Choroid plexus epithelial cell (primary cell): ENCODE measurements at regions not wholly inside any gene's neighbourhood (a gene's known extent, or its start where the extent isn't known, plus 50 kb on each side); places are given as distances from the start of the nearest gene placed in this dataset.
A peak's percentile ranks its signal among the peaks of the same experiment; 100 is the strongest.

Experiments
- DNase-seq: peaks from one replicate; pipeline ENCODE4 v3.0.0-alpha.2; 2010; ENCODE audit warnings: low read depth
- H3K4me3 ChIP-seq: 2 replicates; pipeline ENCODE4 v1.5.1; 2011; ENCODE audit warnings: low read depth, mild to moderate bottlenecking, control low read depth, low read length, moderate library complexity
- CTCF ChIP-seq: conservative IDR thresholded peaks from 2 replicates; pipeline ENCODE4 v1.5.1; 2011; ENCODE audit warnings: low read depth, mild to moderate bottlenecking, control low read depth, inconsistent platforms, low read length, moderate library complexity

- no peak overlapping the region for H3K4me3 ChIP-seq
- no peak for TF ChIP-seq CTCF
- DNase-seq: no peak
These were observed 247.9 kb downstream of the MSX2 start for GRCh38 chr5:174972291-174972690.

GRCh38 chr5:174971210-174971609 lies 246.8 kb downstream of the MSX2 start:
- no peak for DNase-seq
- H3K4me3 ChIP-seq: no peak overlapping the region
- no peak for TF ChIP-seq CTCF

- no peak overlapping the region for H3K4me3 ChIP-seq
- DNase-seq: no peak
- TF ChIP-seq CTCF: no peak
These were observed 246.1 kb downstream of the MSX2 start for GRCh38 chr5:174970502-174970901.

GRCh38 chr5:174953871-174954270 lies 229.5 kb downstream of the MSX2 start:
- no peak overlapping the region for H3K4me3 ChIP-seq
- DNase-seq: no peak
- no peak for TF ChIP-seq CTCF

- TF ChIP-seq CTCF: peak; percentile 96
- peak; percentile 88 for DNase-seq
- H3K4me3 ChIP-seq: no peak overlapping the region
These were observed 226.9 kb downstream of the MSX2 start for GRCh38 chr5:174951151-174951780.

GRCh38 chr5:174947548-174947947 lies 223.2 kb downstream of the MSX2 start:
- no peak overlapping the region for H3K4me3 ChIP-seq
- no peak for DNase-seq
- no peak for TF ChIP-seq CTCF

GRCh38 chr5:174945853-174946252 lies 221.5 kb downstream of the MSX2 start:
- DNase-seq: no peak
- no peak overlapping the region for H3K4me3 ChIP-seq
- no peak for TF ChIP-seq CTCF
